ENCODE measurements at regions not wholly inside any gene's neighbourhood (a gene's known extent, or its start where the extent isn't known, plus 50 kb on each side); places are given as distances from the start of the nearest gene placed in this dataset.

GRCh38 chr18:67363694-67364093 is 152.8 kb downstream of the DSEL start (continued):
- TF ChIP-seq ZNF317 (CRISPR knock-in tag; IDR thresholded peaks at IDR 0.05; ENCODE audit: borderline replicate concordance, low read depth), result no peak

GRCh38 chr18:67362906-67363305 is 153.6 kb downstream of the DSEL start:
- Mint-ChIP-seq H3K4me3 (no peak overlapping the region), H3K9me3 (0 out of 2 replicates have a peak, but pooled peaks cover 3% of the 10 kb centered on the region), H3K36me3 (no peaks in the 10 kb centered on the region), H3K27me3 (ENCODE audit: low read depth) (no peaks in the 10 kb centered on the region), H3K4me1 (no peaks in the 10 kb centered on the region), H3K27ac (no peak overlapping the region)
- no peak for ATAC-seq
- no peak for DNase-seq (ENCODE audit: low spot score)
- no peak for TF ChIP-seq ZNF423 (CRISPR knock-in tag; IDR thresholded peaks at IDR 0.05)
- no peak for TF ChIP-seq ZSCAN18 (CRISPR knock-in tag; IDR thresholded peaks at IDR 0.05)
- no peak for TF ChIP-seq ZBTB43 (CRISPR knock-in tag; IDR thresholded peaks at IDR 0.05)
- no peak for TF ChIP-seq CREM (CRISPR knock-in tag; IDR thresholded peaks at IDR 0.05)
- TF ChIP-seq ATF3 (CRISPR knock-in tag; conservative IDR thresholded peaks at IDR 0.05), result no peak
- TF ChIP-seq ZBTB21 (CRISPR knock-in tag; IDR thresholded peaks at IDR 0.05; ENCODE audit: borderline replicate concordance), result no peak
- POLR2A ChIA-PET, result no interaction called here
- CTCF ChIA-PET, result no interaction called here

- Mint-ChIP-seq H3K27ac (no peak overlapping the region), H3K27me3 (ENCODE audit: low read depth) (no peaks in the 10 kb centered on the region), H3K4me3 (no peak overlapping the region), H3K4me1 (no peaks in the 10 kb centered on the region), H3K36me3 (no peaks in the 10 kb centered on the region), H3K9me3 (peaks cover 6% of the 10 kb centered on the region; the same call in 1 of the 2 replicates)
- ATAC-seq (no peak), DNase-seq (ENCODE audit: low spot score) (no peak)
- ChIA-PET CTCF (no interaction called here), POLR2A (no interaction called here)
- TF ChIP-seq TP53 (CRISPR knock-in tag; IDR thresholded peaks at IDR 0.05) (no peak), NFE2L1 (CRISPR knock-in tag; IDR thresholded peaks at IDR 0.05) (no peak), MAX (CRISPR knock-in tag; IDR thresholded peaks at IDR 0.05) (no peak), ZNF281 (CRISPR knock-in tag; IDR thresholded peaks at IDR 0.05) (no peak), JAZF1 (CRISPR knock-in tag; IDR thresholded peaks at IDR 0.05) (no peak), PRRX2 (CRISPR knock-in tag; IDR thresholded peaks at IDR 0.05) (no peak), AR (CRISPR knock-in tag; IDR thresholded peaks at IDR 0.05) (no peak), EMX1 (CRISPR knock-in tag; IDR thresholded peaks at IDR 0.05) (no peak), ZNF671 (CRISPR knock-in tag; IDR thresholded peaks at IDR 0.05) (no peak), ZNF416 (CRISPR knock-in tag; IDR thresholded peaks at IDR 0.05) (no peak), ARID4B (CRISPR knock-in tag; IDR thresholded peaks at IDR 0.05; ENCODE audit: borderline replicate concordance) (no peak), GRHL2 (CRISPR knock-in tag; IDR thresholded peaks at IDR 0.05; ENCODE audit: insufficient replicate concordance, severe bottlenecking) (no peak)
Observed at GRCh38 chr18:67359873-67360838, 156.4 kb downstream of the DSEL start.
